Endothelial cell of umbilical vein (primary cell): ENCODE measurements at regions not wholly inside any gene's neighbourhood (a gene's known extent, or its start where the extent isn't known, plus 50 kb on each side); places are given as distances from the start of the nearest gene placed in this dataset.

Source experiments
- BruUV-seq: library from RNA; stranded (reverse); fragments of 400-500 nt; replicated peaks from 2 replicates; lab custom pipeline; 2021; lab: Mats Ljungman, UMichigan
- CTCF ChIA-PET: fragments of 300-600, 350-600 bp; sonication (Branson Sonifier 250); formaldehyde crosslinking; loops from one replicate; lab custom pipeline; 2021; ENCODE audit warnings: antibody characterized with exemption, inconsistent platforms; lab: Charles Lee
- POLR2A ChIA-PET: fragments of 300-600, 350-600 bp; sonication (Branson Sonifier 250); formaldehyde crosslinking; loops from one replicate; lab custom pipeline; 2021; ENCODE audit warnings: antibody characterized with exemption, inconsistent platforms; lab: Charles Lee
- DNase-seq: peaks from one replicate; pipeline ENCODE4 v3.0.0-alpha.2; 2011; ENCODE audit warnings: low read depth, low spot score
- FAIRE-seq: peaks from 2 replicates; lab custom pipeline; 2011; peaks lifted over from hg19 to GRCh38; lab: Jason Lieb, UNC
- H2AFZ ChIP-seq: 2 replicates; pipeline ENCODE4 v1.6.0; 2012; ENCODE audit warnings: low read depth, low read length, control low read depth, inconsistent platforms
- H3K27ac ChIP-seq: 2 replicates; pipeline ENCODE4 v1.5.1; 2011; ENCODE audit warnings: low read depth, mild to moderate bottlenecking, control low read depth, low read length, moderate library complexity; ENCODE audit not compliant: insufficient read depth
- H3K27me3 ChIP-seq, 2 experiments: 2 replicates each; pipeline versions ENCODE4 v1.6.0 to v1.6.1; 2011; ENCODE audit warnings: low read length in 2 of 2, mixed read lengths in 1 of 2; ENCODE audit not compliant: control insufficient read depth in 2 of 2, insufficient read depth in 2 of 2
- H3K36me3 ChIP-seq, 2 experiments: 2 replicates in 1 of 2; 3 replicates in 1 of 2; pipeline ENCODE4 v1.5.1; 2011; ENCODE audit warnings: low read length in 2 of 2, mild to moderate bottlenecking in 1 of 2, moderate library complexity in 1 of 2; ENCODE audit not compliant: control insufficient read depth in 2 of 2, insufficient read depth in 2 of 2; ENCODE audit errors: extremely low read depth in 1 of 2
- H3K4me1 ChIP-seq: 3 replicates; pipeline ENCODE4 v1.5.1; 2011; ENCODE audit warnings: mild to moderate bottlenecking, low read length; ENCODE audit not compliant: control insufficient read depth, insufficient read depth; ENCODE audit errors: extremely low read depth
- H3K4me2 ChIP-seq: 2 replicates; pipeline ENCODE4 v1.6.1; 2011; ENCODE audit warnings: low read length, control low read depth, mixed read lengths; ENCODE audit not compliant: insufficient read depth
- H3K4me3 ChIP-seq, 3 experiments: fragments of 200-600 bp in 1 of 3; sonication (generic), shearing (Covaris generic) in 1 of 3; replicated peaks in 1 of 3; 2 replicates each; pipeline ENCODE4 v1.5.1; 2011 to 2016; ENCODE audit warnings: control low read depth in 3 of 3, low read length in 3 of 3, mild to moderate bottlenecking in 2 of 3, inconsistent platforms in 1 of 3, low read depth in 1 of 3, moderate library complexity in 1 of 3; ENCODE audit not compliant: insufficient read depth in 1 of 3
- H3K79me2 ChIP-seq: 2 replicates; pipeline ENCODE4 v1.6.0; 2012; ENCODE audit warnings: low read length, inconsistent platforms; ENCODE audit not compliant: control insufficient read depth, insufficient read depth
- H3K9ac ChIP-seq: replicated peaks from 2 replicates; pipeline ENCODE3; 2011; ENCODE audit warnings: low read length, control low read depth; ENCODE audit not compliant: insufficient read depth; ENCODE audit errors: extremely low read depth
- H3K9me1 ChIP-seq: replicated peaks from 3 replicates; pipeline ENCODE4 v1.6.0; 2011; ENCODE audit warnings: mild to moderate bottlenecking, low read length; ENCODE audit not compliant: control insufficient read depth, insufficient read depth; ENCODE audit errors: extremely low read depth
- H3K9me3 ChIP-seq: replicated peaks from 2 replicates; pipeline ENCODE4 v1.5.1; 2012; ENCODE audit warnings: low read length, inconsistent platforms; ENCODE audit not compliant: control insufficient read depth, insufficient read depth
- H4K20me1 ChIP-seq: replicated peaks from 2 replicates; pipeline ENCODE3; 2011; ENCODE audit warnings: mild to moderate bottlenecking, low read length; ENCODE audit not compliant: control insufficient read depth, insufficient read depth; ENCODE audit errors: extremely low read depth
- CTCF ChIP-seq, 2 donors: IDR thresholded peaks; 1 replicate in 1 of 2; 2 replicates in 1 of 2; pipeline ENCODE4 v1.5.1; 2011; ENCODE audit warnings: low read length in 2 of 2, mild to moderate bottlenecking in 2 of 2, moderate library complexity in 2 of 2, control low read depth in 1 of 2, inconsistent platforms in 1 of 2, low read depth in 1 of 2; ENCODE audit not compliant: insufficient read depth in 1 of 2; ENCODE audit errors: extremely low read depth in 1 of 2
- EZH2 ChIP-seq: IDR thresholded peaks from 2 replicates; pipeline ENCODE4 v1.6.1; 2012; ENCODE audit warnings: borderline replicate concordance, low read depth, mild to moderate bottlenecking, moderate library complexity, low read length, inconsistent platforms; ENCODE audit not compliant: severe bottlenecking
- FOS ChIP-seq: IDR thresholded peaks from 2 replicates; pipeline ENCODE4 v1.6.1; 2011; ENCODE audit warnings: mild to moderate bottlenecking, low read length, moderate library complexity, borderline replicate concordance; ENCODE audit not compliant: insufficient read depth
- GATA2 ChIP-seq: IDR thresholded peaks from 2 replicates; pipeline ENCODE4 v1.7.0; 2011; ENCODE audit warnings: low read depth, mild to moderate bottlenecking, moderate library complexity, mixed read lengths, low read length; ENCODE audit not compliant: insufficient read length, insufficient read depth
- JUN ChIP-seq: IDR thresholded peaks from 2 replicates; pipeline ENCODE4 v1.6.1; 2011; ENCODE audit warnings: borderline replicate concordance, low read depth; ENCODE audit not compliant: insufficient read length, insufficient read depth
- MAX ChIP-seq: IDR thresholded peaks from 2 replicates; pipeline ENCODE4 v1.6.1; 2011; ENCODE audit not compliant: insufficient read depth, insufficient read length
- MYC ChIP-seq: IDR thresholded peaks from one replicate; pipeline ENCODE4 v1.6.1; 2011; ENCODE audit warnings: mild to moderate bottlenecking, low read depth, low read length
- POLR2A ChIP-seq: IDR thresholded peaks from 2 replicates; pipeline ENCODE4 v1.6.1; 2012; ENCODE audit warnings: low read depth, mild to moderate bottlenecking, control low read depth, low read length
- POLR2AphosphoS5 ChIP-seq: IDR thresholded peaks from 2 replicates; pipeline ENCODE4 v1.6.1; 2012; ENCODE audit warnings: low read depth, mild to moderate bottlenecking, control low read depth, low read length, moderate library complexity; ENCODE audit not compliant: insufficient read depth
- dilution Hi-C: fragments of 300-500 bp; cut with MboI; formaldehyde crosslinking; loops from one replicate; pipeline ENCODE4 v1.15.0; 2019; ENCODE audit warnings: low sequenced_read_pairs; ENCODE audit not compliant: extremely low pct_ligation_motif_present
- intact Hi-C: fragments of 100-400 bp; cut with micrococcal nuclease; formaldehyde crosslinking; loops from one replicate; pipeline ENCODE4 v1.10.0; 2022

- H3K4me3 ChIP-seq: no peak overlapping the region
- BruUV-seq: no TSS peak
- intact Hi-C loops: no loop called here
- no peaks in the 10 kb centered on the region for H3K27me3 ChIP-seq
- DNase-seq: no peak
- FAIRE-seq: no peak
- no peak overlapping the region for H2AFZ ChIP-seq
- H3K9ac ChIP-seq: no peak overlapping the region
- H3K27ac ChIP-seq: no peak overlapping the region
- TF ChIP-seq JUN: no peak
- no peak for TF ChIP-seq EZH2
- no peak for TF ChIP-seq MYC
- no peak for TF ChIP-seq CTCF (IDR thresholded peaks at IDR 0.05; ENCODE audit: extremely low read depth in 1 of 2, insufficient read depth in 1 of 2, low read depth in 1 of 2, low read length in 2 of 2)
- no peak for TF ChIP-seq MAX
- no peak for TF ChIP-seq FOS
- no peak for TF ChIP-seq GATA2
- TF ChIP-seq POLR2A: no peak
- no peak for TF ChIP-seq POLR2AphosphoS5
- H3K4me1 ChIP-seq: no peaks in the 10 kb centered on the region
- dilution Hi-C loops: no loop called here
- H3K4me2 ChIP-seq: no peak overlapping the region
- POLR2A ChIA-PET: no interaction called here
- CTCF ChIA-PET: no interaction called here
- H3K36me3 ChIP-seq: no peaks in the 10 kb centered on the region
- no peaks in the 10 kb centered on the region for H4K20me1 ChIP-seq
- H3K9me1 ChIP-seq: no peaks in the 10 kb centered on the region
- H3K9me3 ChIP-seq: no peaks in the 10 kb centered on the region
- H3K79me2 ChIP-seq: no peaks in the 10 kb centered on the region
Measured at GRCh38 chr9:3157011-3157410, 313.1 kb upstream of the PUM3 start.
